GM12891 (cell line): ENCODE measurements at regions not wholly inside any gene's neighbourhood (a gene's known extent, or its start where the extent isn't known, plus 50 kb on each side); places are given as distances from the start of the nearest gene placed in this dataset.

Experiments used
- POLR2AphosphoS5 ChIP-seq: IDR thresholded peaks from 2 replicates; pipeline ENCODE4 v1.6.1; 2011; ENCODE audit warnings: low read depth, low read length, control low read depth
- SPI1 ChIP-seq: IDR thresholded peaks from 2 replicates; pipeline ENCODE4 v1.6.1; 2011; ENCODE audit warnings: low read depth, low read length, control low read depth

DNA sequence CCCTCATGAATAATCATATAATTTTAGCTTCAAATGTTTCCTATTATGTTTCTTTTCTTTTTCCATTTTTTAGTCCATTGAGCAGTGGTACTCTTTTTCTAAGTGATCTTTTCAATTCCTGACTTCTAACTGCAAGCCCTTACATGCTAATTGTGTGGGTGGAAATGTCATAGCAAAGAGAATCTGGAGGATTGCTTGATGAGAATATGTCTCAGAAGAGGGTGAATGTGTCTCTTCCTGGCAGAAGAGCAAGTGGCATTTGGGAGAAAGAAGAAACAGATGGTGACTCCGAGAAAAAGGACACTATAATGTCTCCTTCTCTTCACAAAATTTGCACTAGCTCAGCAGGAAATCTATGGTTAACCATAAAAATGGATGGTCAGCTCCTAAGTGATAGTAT, 2320.0 kb downstream of the PCDH9 start:
- no peak for TF ChIP-seq SPI1
- TF ChIP-seq POLR2AphosphoS5, result no peak
